NT2/D1 (cell line): ENCODE measurements at regions not wholly inside any gene's neighbourhood (a gene's known extent, or its start where the extent isn't known, plus 50 kb on each side); places are given as distances from the start of the nearest gene placed in this dataset.

Experiments used
- YY1 ChIP-seq: IDR thresholded peaks from 2 replicates; pipeline ENCODE4 v1.6.1; 2011; ENCODE audit not compliant: insufficient read length, insufficient read depth
- ZNF274 ChIP-seq: IDR thresholded peaks from 2 replicates; pipeline ENCODE4 v1.6.1; 2011; ENCODE audit warnings: mild to moderate bottlenecking, low read depth, low read length

DNA sequence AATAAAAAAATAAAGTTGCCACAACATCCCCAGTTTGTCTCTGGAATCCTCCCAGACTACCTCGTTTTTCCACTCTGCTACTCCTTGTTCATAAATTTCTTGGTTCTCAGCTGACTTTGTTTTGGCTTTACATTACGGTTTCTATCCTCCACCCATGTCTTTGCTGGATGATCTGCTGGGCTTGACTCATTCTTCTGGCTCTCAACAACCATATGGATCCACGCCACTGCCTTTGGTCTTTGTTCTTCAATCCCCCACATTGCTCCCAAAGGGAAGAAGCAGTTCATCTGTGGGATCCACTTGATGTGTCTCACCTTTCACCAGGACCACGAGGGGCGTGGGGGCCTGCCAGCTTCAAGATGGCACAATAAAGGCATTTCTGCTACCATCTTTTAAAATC is 67.1 kb upstream of the NBL1 start:
- TF ChIP-seq YY1 (no peak), ZNF274 (no peak)
